Eye (tissue), 1 donor: ENCODE measurements at regions not wholly inside any gene's neighbourhood (a gene's known extent, or its start where the extent isn't known, plus 50 kb on each side); places are given as distances from the start of the nearest gene placed in this dataset.

Experiments
- DNase-seq: peaks from one replicate; pipeline ENCODE4 v3.0.0-alpha.2; 2015

GRCh38 chr6:133191323-133191722, 49.8 kb upstream of the EYA4 start:
- DNase-seq, result no peak
